ENCODE measurements at regions not wholly inside any gene's neighbourhood (a gene's known extent, or its start where the extent isn't known, plus 50 kb on each side); places are given as distances from the start of the nearest gene placed in this dataset.

DNA sequence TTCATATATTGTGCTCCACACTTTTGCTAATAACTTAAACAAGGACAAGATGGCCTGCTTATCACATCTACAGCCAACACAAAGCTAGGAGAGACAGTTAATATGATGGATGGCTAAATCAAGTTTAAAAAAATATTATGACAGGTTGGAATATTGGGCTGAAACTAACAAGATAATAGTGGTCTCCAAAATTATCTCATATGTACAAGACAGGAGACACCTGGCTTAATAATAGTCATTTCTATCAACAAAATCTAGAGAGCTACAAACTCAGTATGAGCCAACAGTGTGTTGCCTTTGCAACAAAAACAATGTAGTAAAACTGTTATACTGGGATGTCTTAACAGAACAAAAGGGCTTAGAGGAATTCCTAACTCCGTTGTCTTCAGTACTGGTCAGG lies 317.1 kb upstream of the COL8A1 start:
- Histone ChIP-seq H3K27ac (ENCODE audit: low read length) (no peak overlapping the region), H3K79me2 (ENCODE audit: low read length) (no peaks in the 10 kb centered on the region), H3K4me3 (ENCODE audit: low read length) (no peak overlapping the region), H3K9me2 (replicated peaks; ENCODE audit: insufficient read depth, low read length) (no peaks in the 10 kb centered on the region), H3F3A (ENCODE audit: insufficient read depth, low read length) (no peaks in the 10 kb centered on the region), H2AFZ (ENCODE audit: low read length) (no peak overlapping the region), H3K4me1 (ENCODE audit: low read length) (no peaks in the 10 kb centered on the region), H3K9ac (ENCODE audit: low read length) (no peak overlapping the region), H3K4me2 (ENCODE audit: low read depth, low read length) (no peak overlapping the region), H4K20me1 (ENCODE audit: insufficient read depth, low read length) (no peaks in the 10 kb centered on the region), H3K9me3 (replicated peaks; ENCODE audit: insufficient read depth, low read length) (no peaks in the 10 kb centered on the region), H3K36me3 (replicated peaks; ENCODE audit: insufficient read depth, low read length) (no peaks in the 10 kb centered on the region), H3K27me3 (replicated peaks; ENCODE audit: insufficient read depth, low read length) (no peaks in the 10 kb centered on the region)
- DNase-seq = no peak
- TF ChIP-seq EZH2phosphoT487 (IDR thresholded peaks at IDR 0.05; ENCODE audit: low read length) (no peak), EZH2 (optimal IDR thresholded peaks at IDR 0.05; ENCODE audit: low read depth, low read length) (no peak)
- TF ChIP-seq, protein P1, sequence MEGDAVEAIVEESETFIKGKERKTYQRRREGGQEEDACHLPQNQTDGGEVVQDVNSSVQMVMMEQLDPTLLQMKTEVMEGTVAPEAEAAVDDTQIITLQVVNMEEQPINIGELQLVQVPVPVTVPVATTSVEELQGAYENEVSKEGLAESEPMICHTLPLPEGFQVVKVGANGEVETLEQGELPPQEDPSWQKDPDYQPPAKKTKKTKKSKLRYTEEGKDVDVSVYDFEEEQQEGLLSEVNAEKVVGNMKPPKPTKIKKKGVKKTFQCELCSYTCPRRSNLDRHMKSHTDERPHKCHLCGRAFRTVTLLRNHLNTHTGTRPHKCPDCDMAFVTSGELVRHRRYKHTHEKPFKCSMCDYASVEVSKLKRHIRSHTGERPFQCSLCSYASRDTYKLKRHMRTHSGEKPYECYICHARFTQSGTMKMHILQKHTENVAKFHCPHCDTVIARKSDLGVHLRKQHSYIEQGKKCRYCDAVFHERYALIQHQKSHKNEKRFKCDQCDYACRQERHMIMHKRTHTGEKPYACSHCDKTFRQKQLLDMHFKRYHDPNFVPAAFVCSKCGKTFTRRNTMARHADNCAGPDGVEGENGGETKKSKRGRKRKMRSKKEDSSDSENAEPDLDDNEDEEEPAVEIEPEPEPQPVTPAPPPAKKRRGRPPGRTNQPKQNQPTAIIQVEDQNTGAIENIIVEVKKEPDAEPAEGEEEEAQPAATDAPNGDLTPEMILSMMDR (IDR thresholded peaks at IDR 0.05; ENCODE audit: low read length) = no peak

DNA sequence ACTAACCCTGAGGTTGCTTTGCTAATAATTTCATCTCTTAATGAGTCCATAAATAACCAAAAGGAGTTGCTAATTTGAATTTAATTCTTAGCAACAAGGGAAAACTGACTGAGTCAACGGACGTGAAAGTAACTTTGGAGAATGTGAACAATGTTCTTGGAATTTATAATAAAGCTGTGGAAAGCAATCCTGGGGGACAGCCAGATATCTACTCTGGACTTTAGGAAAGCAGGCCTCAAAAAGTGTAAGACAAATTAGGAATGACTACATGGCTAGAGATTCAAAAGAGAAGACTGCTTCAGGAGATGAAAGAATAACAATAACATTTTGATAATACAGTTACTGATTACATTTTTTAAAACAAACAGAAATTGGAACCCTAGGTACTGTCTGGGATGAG lies 318.4 kb upstream of the COL8A1 start:
- DNase-seq = no peak
- no peak overlapping the region for H3K27ac ChIP-seq (ENCODE audit: low read length)
- H3K9me2 ChIP-seq (replicated peaks; ENCODE audit: insufficient read depth, low read length) = no peaks in the 10 kb centered on the region

DNA sequence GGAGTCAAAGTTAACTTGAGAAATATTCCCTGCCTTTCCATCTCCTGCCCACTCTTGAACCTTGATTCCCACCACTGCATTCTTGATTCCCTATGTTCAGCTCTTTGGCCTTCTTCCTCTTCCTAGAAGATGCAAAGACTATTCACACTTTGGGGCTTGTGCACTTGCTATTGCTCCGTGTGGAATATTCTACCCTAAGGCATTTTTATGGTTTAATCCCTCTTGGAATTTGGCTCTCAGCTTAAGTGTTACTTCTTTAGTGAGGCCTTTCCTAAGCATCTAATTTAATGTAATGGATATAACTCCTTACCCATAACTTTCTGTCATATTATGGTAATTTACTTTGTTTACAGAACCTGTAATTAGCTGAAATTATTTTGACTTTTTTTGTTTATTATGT lies 318.9 kb upstream of the COL8A1 start:
- no peak overlapping the region for H3K9ac ChIP-seq (ENCODE audit: low read length)
- no peaks in the 10 kb centered on the region for H3K9me3 ChIP-seq (replicated peaks; ENCODE audit: insufficient read depth, low read length)
- H2AFZ ChIP-seq (ENCODE audit: low read length) = no peak overlapping the region
- no peak overlapping the region for H3K4me2 ChIP-seq (ENCODE audit: low read depth, low read length)
- H3K27ac ChIP-seq (ENCODE audit: low read length) = no peak overlapping the region
- no peaks in the 10 kb centered on the region for H3K36me3 ChIP-seq (replicated peaks; ENCODE audit: insufficient read depth, low read length)
- H3K79me2 ChIP-seq (ENCODE audit: low read length) = no peaks in the 10 kb centered on the region
- H3K4me3 ChIP-seq (ENCODE audit: low read length) = no peak overlapping the region
- H4K20me1 ChIP-seq (ENCODE audit: insufficient read depth, low read length) = no peaks in the 10 kb centered on the region
- no peaks in the 10 kb centered on the region for H3K4me1 ChIP-seq (ENCODE audit: low read length)
- H3F3A ChIP-seq (ENCODE audit: insufficient read depth, low read length) = no peaks in the 10 kb centered on the region
- H3K9me2 ChIP-seq (replicated peaks; ENCODE audit: insufficient read depth, low read length) = no peaks in the 10 kb centered on the region
- no peak for DNase-seq
- TF ChIP-seq, protein P1 (IDR thresholded peaks at IDR 0.05; ENCODE audit: low read length) = no peak
- no peak for TF ChIP-seq EZH2 (optimal IDR thresholded peaks at IDR 0.05; ENCODE audit: low read depth, low read length)
- no peak for TF ChIP-seq EZH2phosphoT487 (IDR thresholded peaks at IDR 0.05; ENCODE audit: low read length)
- H3K27me3 ChIP-seq (replicated peaks; ENCODE audit: insufficient read depth, low read length) = no peaks in the 10 kb centered on the region

More for the DNA sequence above, 318.4 kb upstream of the COL8A1 start:
- no peak overlapping the region for H3K4me2 ChIP-seq (ENCODE audit: low read depth, low read length)
- no peaks in the 10 kb centered on the region for H3K79me2 ChIP-seq (ENCODE audit: low read length)
- H3K36me3 ChIP-seq (replicated peaks; ENCODE audit: insufficient read depth, low read length) = no peaks in the 10 kb centered on the region
- H3K9ac ChIP-seq (ENCODE audit: low read length) = no peak overlapping the region
- no peak overlapping the region for H2AFZ ChIP-seq (ENCODE audit: low read length)
- no peaks in the 10 kb centered on the region for H3K27me3 ChIP-seq (replicated peaks; ENCODE audit: insufficient read depth, low read length)
- H4K20me1 ChIP-seq (ENCODE audit: insufficient read depth, low read length) = no peaks in the 10 kb centered on the region
- no peaks in the 10 kb centered on the region for H3F3A ChIP-seq (ENCODE audit: insufficient read depth, low read length)
- H3K9me3 ChIP-seq (replicated peaks; ENCODE audit: insufficient read depth, low read length) = no peaks in the 10 kb centered on the region
- no peaks in the 10 kb centered on the region for H3K4me1 ChIP-seq (ENCODE audit: low read length)
- TF ChIP-seq, protein P1 (IDR thresholded peaks at IDR 0.05; ENCODE audit: low read length) = no peak
- TF ChIP-seq EZH2phosphoT487 (IDR thresholded peaks at IDR 0.05; ENCODE audit: low read length) (no peak), EZH2 (optimal IDR thresholded peaks at IDR 0.05; ENCODE audit: low read depth, low read length) (no peak)
- H3K4me3 ChIP-seq (ENCODE audit: low read length) = no peak overlapping the region
